GM12892 (cell line): ENCODE measurements at regions not wholly inside any gene's neighbourhood (a gene's known extent, or its start where the extent isn't known, plus 50 kb on each side); places are given as distances from the start of the nearest gene placed in this dataset.
"Not testable (repeated sequence)": the region's sequence is repeated elsewhere in the genome, so short reads cannot be mapped to it uniquely, and the experiment has no call there.

Experiments used
- POLR2A ChIP-seq: IDR thresholded peaks from 2 replicates; pipeline ENCODE4 v1.6.1; 2011; ENCODE audit warnings: low read depth, low read length, control low read depth
- POLR2AphosphoS5 ChIP-seq: IDR thresholded peaks from 2 replicates; pipeline ENCODE4 v1.6.1; 2011; ENCODE audit warnings: low read depth, low read length, control low read depth
- TAF1 ChIP-seq: IDR thresholded peaks from 2 replicates; pipeline ENCODE4 v1.6.1; 2011; ENCODE audit warnings: low read depth, mild to moderate bottlenecking, control low read depth, low read length, borderline replicate concordance

- not testable (repeated sequence) for TF ChIP-seq POLR2AphosphoS5, POLR2A, TAF1
Observed at GRCh38 chr2:89058616-89059015, 367.1 kb downstream of the RPIA start.
